Endometrium (tissue), 2 donors: ENCODE measurements at regions not wholly inside any gene's neighbourhood (a gene's known extent, or its start where the extent isn't known, plus 50 kb on each side); places are given as distances from the start of the nearest gene placed in this dataset.

Source experiments
- FAIRE-seq: peaks from 2 replicates; lab custom pipeline; 2012; peaks lifted over from hg19 to GRCh38; lab: Jason Lieb, UNC
- donor health status: control.
- donor health status: control.

DNA sequence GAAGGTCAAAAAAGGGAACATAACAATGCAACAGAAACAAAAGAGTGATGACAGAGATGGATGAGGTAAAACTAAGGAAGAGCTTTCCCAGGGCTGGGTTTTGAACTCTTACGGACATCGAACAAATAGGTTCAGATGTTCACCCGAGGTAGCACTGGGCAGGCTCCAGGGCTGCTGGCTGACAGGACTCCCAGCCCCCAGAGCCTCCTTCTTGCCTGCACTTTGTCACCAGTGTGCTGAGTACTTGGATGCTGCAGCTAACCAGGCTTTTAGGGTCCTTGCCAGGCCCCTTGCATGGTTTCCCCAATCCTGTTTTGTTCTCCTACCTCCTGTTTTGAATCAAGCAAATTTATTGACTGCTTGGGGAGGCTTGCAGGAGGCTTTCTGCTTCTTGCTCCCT, 322.9 kb downstream of the DYSF start:
- FAIRE-seq = no peak

DNA sequence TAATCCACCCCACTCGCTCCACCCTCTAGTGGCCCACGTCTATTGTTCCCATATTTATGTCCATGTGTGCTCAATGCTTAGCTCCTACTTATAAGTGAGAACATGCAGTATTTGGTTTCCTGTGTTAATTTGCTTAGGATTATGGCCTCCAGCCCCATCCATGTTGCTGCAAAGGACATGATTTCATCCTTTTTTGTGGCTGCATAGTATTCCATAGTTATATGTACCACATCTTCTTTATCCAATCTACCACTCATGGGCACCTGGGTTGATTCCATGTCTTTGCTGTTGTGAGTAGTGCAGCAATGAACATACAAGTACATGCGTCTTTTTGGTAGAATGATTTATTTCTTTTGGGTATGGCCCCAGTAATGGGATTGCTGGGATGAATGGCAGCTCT, 319.9 kb downstream of the DYSF start:
- FAIRE-seq = no peak

DNA sequence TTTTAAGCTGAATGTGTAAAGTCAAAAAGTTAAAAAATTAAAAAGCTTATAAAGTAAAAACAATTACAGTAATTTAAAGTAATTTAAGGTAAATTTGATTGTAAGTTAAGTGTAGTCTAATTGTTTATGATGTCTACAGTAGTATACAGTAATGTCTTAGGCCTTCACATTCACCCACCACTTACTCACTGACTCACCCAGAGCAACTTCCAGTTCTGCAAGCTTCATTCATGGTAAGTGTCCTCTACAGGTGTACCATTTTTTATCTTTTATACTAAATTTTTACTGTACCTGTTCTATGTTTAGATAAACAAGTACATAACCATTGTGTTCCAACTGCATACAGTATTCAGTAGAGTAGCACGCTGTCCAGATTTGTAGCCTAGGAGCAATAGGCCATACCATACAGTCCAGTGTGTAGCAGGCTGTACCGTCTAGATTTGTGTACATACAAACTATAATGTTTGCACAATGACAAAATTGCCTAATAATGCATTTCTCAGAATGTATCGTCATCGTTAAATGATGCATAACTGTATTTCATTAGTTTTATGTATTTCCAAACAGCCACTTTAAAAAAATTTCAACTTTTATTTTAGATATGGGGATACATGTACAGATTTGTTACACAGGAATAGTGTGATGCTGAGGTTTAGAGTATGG, 319.3 kb downstream of the DYSF start:
- FAIRE-seq = no peak

DNA sequence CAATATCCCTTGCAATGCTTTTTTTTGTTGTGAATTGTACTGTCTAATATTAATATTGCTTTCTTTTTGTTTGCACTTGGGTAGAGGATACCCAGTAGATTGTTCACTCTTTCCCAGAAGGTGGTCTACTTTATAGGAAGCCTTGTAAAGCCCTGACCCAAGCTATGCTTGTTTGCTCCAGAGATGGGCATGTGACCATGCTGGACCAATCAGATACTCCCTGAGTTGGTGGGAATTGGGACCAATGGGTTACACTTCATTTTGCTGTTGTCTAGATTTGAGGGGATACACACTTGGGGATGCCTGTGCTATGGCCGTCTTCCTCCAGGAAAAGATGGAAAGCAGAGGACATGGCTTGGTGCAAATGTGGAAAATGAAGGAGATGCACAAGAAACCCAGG, 314.3 kb downstream of the DYSF start:
- FAIRE-seq = no peak

DNA sequence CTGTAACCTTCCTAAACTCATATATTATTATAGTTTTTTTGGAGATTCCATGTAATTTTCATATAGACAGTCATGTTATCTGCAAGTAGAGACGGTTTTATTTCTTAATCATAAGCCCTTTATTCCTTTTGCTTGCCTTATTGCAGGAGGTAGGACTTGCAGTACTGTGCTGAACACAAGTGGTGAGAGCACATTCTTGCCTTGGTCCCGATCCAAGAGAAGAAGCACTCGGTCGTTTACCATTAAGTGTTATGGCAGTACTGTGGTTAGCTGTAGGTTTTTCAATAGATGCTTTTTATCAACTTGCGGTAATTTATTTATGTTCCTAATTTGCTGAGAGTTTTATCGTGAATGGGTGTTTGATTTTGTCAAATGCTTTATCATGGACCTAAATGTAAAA, 305.7 kb downstream of the DYSF start:
- FAIRE-seq = no peak

DNA sequence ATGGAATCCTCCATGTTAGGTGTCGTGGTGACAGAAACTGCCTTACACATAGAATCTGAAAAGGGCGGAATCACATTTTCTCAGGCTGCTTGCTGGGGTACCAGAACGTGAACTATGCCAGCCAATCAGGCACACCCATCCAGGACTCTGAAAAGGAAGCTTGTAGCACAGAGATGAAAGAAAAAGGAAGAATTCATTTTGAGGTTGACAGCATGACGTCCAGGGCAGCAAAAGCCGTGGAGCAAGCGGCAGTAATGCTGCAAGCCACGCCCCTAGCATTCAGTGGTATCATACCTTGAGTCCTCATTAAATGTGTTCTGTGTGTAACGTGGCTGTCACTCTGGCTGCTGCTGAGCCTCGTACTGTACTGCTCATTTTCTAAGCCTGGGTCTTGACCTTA, 304.0 kb downstream of the DYSF start:
- no peak for FAIRE-seq

DNA sequence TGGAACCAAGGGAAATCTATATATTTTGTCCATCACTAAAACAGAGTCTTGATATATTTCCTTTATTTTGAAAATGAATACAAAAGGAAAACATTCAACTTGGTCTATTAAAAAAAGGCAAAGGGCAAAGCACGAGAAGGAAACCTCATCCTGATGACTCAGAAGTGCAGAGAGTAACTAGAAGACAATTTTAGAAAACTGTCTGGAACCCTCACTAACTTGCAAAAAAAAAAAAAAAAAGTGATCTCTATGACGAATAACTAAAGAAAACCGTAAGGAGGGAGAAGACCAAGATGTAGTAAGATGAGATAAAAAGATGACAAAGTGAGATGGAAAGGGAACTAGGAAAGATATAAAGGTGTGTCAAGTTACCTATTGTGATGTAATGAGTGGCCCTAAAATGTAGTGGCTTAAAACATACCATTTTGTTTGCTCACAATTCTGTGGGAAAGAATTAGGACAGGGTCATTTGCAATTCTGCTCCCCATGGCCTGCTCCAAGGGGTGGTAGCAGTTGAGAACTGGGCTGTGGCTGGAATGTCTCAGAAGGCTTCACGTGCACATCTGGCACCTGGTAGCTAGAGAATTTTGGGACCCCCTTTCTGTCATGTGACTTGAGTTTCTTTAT, 303.0 kb downstream of the DYSF start:
- no peak for FAIRE-seq

DNA sequence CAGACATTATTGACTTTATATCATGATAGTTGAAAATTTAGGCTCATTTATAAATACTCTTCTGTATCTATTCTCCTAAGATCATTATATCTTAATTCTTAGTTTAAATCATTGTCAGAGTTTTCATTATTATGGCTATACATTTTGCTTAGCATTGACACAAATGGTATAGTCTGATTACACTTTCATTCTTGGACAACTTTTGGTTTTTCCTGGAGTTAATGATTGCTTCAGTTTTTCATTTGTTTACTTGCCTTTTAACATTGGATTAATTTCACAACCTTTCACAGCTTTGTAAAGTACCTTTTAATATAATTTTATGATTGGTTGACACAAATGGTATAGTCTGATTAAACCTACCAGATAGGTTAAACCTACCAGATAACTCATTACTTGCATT, 298.2 kb downstream of the DYSF start:
- FAIRE-seq = no peak

DNA sequence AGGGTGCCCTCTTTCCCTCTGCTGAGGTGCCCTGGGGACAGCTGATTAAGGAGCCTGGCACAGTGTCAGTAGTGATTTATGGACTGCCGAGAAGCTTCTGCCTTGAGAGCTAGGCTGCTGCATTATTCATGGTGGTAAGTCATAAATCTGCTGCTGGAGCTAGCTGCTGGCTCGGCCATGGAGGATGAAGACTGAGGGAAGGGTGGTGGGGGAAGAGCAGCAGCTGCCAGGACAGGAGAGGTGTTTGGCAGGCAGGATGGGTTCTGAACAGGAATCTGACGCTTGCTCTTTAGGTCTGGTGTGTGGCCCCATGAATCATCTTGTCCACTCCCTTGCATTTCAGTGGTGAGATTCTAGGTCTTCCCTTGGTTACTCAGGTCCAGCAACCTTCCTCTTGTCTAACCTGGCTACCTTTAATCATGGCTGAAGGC, 296.3 kb downstream of the DYSF start:
- no peak for FAIRE-seq

DNA sequence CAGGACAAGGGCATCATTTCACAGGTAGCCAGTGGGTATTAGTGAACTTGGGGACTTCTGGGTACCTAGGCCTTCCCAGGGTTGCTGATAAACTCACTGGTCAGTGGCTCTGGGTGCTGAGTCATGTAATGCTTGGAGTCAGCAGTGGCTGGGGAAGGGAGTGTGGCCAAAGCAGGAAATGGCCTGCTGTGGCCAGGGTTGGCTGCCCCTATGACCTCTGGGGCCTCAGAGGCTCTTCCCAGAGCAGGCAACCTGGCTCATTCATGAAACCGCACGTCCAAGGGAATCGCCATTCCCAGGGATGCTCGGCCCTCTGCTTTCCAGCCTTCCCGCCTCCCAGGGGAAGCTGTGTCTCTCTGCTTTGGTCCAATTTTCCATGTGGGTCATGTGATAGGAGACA, 294.9 kb downstream of the DYSF start:
- FAIRE-seq = no peak

DNA sequence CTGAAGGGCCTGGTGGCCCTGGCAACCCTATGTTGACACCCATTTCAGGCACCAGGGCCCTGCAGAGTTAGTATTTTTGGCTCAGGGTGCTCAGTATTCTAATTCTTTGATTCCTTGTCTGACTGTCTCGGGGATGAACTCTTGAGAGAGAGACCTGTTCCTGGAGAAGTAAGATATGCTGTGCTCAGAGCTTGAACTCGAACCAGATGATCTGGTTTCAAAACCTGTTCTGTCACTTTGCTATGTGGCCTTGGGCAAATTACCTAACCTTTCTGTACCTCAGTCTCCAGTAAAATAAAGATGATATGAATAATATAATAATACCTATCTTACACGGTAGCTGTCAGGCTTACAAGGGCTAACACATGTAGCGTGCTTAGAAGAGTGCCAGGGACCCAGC, 294.2 kb downstream of the DYSF start:
- no peak for FAIRE-seq

DNA sequence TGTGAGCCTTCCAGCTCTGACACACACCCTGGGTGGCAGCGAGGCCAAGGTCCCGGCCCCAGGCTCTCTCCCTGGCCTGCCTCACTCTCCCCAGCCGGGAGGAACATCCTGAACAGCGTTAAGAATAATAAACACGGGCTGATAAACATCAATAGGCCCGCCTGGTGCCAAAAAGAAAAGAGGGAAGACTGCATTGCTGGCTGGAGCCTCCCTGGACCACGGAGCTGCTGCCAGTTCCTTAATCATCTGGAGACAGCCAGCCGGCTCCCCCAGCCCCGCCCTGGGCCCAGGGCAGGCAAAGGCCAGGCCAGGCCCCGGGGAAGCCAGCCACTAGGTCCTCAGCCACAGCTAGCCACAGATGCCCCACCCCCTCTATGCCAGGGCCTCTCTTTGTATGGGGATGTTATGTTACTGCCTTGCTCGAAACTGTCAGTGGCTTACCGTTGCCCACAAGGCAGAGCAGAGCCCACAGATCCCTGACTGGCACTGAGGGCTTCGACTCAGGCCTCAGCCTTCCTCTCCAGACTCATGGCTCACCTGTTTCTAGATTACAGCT, 293.7 kb downstream of the DYSF start:
- FAIRE-seq = no peak

DNA sequence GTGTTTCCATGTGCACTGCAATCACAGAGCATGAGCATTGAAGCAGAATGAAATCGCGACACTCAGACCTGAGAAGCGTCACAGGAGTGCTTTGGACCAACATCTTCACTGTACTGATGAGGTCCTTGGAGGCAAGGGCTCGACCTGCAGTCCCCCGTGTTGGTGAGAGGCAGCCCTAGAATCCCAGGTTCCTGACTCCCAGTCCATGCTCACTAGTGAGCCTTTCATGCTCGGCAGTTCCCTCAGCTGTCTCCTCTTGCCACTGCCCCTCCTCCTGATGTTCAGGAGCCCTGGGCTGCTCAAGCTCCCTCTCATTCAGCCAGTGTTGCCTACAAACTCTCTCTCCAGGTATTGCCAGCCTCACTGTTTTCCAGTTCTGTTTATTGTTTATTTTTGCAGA, 291.4 kb downstream of the DYSF start:
- no peak for FAIRE-seq

DNA sequence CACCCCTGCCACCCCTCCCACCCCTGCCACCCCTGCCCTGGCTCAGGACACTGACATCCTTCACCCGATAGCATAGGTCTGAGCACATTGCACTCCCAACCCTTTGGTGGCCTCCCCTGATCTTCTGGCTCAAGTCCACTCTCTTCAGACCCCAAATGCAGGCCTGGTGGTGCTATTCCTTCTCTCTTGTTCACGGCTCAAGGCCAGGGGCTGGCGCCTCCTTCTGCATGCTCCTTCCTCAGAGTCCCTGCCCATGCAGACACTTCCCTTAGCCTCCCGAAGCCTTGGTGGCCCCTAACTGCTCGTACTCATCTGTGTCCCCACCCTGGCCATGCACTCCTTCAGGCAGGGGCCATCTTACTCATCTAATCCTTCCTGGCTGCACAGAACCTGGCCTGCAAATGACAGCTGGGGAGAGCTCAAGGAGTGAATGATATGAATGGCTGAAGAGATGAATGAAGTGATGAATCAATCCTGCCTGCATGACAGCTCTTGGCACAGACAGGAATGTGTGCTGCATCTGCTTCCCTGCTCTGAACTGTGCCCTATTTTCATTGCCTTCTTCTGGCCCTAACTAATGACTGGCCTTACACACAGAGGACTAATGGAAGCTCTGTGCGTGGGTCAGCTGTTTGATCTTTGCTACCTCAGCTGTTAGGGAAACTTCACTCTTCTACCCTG, 290.8 kb downstream of the DYSF start:
- FAIRE-seq = no peak

DNA sequence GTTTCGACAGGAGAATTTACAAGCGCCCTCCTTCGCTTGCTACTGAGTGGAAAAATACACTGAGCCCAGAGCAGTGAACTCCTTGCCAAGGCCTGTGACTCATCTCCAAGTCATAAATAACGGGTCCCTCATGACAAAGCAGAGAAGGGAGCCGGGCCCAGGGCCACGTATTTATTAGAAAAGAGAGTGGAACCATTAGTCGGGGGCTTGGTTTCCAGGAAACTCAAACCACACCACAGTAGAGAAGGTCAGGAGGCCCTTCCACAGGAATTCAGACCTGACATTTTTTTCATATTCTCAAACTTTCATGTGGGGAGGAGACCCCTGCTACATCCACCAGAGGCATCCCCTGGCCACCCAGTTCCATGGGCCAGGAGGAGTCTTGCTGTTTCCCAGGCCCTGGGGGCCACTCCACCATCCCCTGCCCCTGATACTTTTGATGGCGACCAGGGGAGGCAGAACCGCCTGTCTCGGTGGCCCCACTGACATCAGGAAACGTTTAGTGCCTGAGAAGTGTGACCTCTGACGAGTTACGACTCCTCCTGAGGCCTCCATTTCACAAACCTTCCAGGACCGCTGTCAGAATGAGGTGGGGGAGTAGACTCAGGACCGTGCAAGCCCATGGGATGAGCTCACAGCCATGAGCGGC, 289.7 kb downstream of the DYSF start:
- no peak for FAIRE-seq

DNA sequence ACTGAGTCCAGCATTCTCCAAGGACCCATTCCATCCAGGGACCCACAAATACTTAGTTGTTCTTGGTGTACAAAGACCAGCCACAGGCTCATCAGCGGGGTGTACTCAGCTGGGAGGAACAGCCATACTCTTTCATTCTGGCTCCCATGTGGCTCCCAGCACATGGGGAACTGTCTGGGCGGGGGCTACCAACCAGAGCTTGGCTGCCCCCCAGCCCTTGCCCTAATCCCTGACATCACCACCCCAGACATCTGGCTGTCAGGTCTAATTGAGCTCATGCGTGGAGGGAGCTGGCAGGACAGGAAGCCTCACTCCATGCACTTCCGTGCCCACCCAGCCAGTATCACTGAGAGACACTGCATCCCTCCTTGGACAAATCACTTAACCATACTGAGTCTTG, 283.6 kb downstream of the DYSF start:
- no peak for FAIRE-seq

DNA sequence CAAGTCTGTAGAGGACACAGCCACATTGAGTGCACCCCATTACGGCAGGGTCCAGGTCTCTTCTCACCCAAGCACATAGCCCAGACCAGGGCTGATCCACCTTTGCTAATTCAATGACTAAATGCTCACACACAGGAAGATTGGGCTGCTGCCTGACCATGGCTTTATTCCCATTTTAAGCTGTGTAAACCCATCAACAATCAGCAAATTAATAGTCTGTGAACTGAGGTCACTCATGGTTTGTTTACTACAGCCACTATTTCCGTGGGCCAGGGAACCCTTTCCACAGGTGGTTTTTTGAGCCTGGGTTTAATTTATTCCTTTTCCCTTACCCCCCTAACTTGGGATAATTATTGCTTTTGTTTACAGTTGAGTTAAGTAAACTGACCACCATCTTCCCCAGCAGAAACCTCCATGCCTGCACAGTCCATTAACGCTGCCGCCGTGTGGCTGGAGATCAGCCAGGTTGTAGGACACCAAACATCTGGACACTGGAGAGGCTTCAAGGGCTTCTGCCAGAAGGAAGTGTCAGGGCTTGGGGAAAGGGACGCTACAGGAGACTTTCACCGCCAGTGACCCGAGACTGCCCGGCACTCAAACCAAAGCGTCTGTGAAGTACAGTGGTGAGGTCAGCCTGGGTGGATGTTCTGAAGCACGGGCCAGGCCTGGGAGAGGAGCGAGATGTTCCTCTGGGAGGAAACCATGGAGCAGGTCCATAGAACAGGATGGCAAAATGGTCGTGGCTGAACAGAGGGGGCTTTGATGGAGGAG, 282.9 kb downstream of the DYSF start:
- no peak for FAIRE-seq
